Occipital lobe (tissue), 2 donors: ENCODE measurements at regions not wholly inside any gene's neighbourhood (a gene's known extent, or its start where the extent isn't known, plus 50 kb on each side); places are given as distances from the start of the nearest gene placed in this dataset. TPM values are rescaled to one million over a fixed set of nuclear protein-coding genes. Genes with fewer than 3 reads are reported as not detected.
"Not testable (repeated sequence)": the region's sequence is repeated elsewhere in the genome, so short reads cannot be mapped to it uniquely, and the experiment has no call there.

Experiments
- DNase-seq: peaks from one replicate; lab custom pipeline; 2025; lab: John Stamatoyannopoulos, UW
- small RNA-seq: library from RNA; depleted of rRNA; stranded (forward); fragments of <200 nt; gene quantifications from one replicate; pipeline ENCODE3, GENCODE V24; 2014

DNA sequence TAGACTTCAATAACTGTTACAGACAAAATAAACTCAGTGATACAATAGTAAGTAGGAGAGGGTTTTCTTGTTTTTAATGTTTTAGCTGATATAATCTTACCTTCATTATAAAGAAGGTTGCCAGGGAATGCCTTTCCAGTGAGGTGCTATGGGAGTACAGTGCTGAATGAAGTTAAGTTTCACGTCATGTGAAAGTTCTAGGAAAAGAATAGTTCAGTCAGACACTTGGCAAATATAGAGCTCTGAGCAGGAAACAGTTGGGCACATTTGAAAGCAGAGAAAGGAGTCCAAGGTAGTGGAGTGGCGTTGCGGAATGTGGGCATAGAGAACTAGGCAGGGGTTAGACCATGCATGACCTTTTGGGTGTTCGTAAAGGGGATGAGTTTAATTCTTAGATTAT lies 88.6 kb upstream of the DCN start:
- no peak for DNase-seq

DNA sequence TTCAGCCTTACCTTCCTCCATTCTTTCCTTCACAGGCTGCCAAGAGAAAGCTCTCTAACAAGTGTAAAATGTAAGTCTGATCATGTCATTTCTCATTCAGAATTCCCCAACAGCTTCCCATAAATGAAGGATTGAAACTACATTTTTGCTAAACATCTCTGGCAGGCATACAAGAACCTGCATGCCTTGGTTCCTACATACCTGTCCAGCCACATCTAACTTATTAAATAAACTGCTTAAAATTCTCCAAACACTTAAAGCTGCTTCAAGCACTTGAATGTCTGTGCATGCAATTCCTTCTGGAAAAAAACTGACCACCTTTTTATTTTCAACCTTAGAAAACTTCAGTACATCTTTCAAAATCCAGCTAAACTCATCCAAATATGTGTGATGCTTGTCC lies 84.4 kb upstream of the DCN start:
- DNase-seq, result no peak

DNA sequence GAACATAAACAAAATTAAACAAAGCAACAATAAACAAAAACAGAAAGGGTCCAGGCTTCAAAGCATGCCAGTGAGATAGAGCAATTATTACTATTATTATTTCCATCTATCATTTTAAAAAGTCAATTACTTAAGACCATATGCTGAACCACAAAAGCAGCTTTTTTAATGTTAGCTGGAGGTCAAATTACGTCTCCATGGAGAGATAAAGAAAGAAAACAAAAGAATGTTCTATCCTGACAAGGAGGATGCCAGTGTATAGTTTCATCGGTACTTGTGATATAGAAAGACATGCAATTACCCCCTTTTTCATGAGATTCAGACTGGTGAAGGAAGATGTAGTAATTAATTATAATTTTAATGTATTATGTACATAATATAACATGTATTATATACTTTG lies 81.6 kb upstream of the DCN start:
- DNase-seq, result no peak

DNA sequence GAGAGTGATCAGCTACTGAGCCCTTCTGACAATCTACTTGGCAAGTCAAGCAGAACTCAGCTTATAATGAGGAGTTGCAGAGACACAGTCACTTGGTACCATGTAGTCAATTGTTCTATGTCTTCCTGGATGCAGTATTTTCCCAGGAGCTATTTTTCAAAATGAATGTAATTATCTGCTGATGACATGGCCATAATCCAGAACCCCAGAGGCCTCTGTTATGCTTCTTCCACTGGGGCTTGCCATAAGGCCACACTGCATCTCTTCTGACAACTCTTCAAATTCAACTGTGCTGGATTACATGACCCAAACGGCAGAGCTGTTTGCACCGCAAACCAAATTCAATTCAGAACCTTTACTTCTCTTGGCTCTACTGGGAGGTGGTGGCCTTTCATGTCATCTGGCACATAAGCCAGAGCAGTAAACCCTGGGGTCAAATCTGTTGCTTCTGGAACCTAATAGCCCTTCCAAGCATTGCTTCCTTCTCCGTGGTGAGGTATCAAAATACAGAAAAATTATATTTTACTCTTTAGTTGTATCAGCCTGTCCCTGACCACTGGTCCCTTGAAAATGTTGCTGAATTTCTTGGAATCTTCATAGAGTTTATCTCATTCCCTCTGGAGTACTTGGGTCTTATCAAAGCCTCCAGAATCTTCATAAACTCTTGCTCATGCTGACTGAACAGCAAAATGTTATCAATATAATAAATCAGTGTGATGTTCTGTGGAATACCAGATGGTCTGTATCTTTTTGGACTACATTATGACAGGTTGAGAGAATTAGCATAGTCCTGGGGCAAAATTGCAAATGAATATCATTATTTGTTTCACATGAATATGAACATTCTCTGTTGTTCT lies 79.4 kb upstream of the DCN start:
- DNase-seq, result no peak

DNA sequence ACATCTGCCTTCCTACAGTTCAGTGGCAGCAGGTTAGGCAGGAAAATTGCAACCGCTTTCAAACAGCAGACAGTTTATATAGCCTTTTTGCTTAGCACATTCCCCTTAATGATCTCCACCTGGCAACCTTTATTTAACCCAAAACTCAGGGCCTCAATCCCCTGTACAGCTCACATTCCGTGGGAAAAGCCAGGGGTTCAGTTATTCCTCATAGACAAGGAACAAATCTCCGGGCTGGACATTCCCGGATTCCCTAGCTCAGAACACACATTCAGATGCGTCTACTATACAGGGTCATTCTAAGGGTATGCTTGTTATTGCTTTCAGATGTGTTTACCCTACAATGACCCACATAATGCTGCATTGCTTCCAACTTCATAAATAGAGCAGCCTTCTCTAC lies 73.8 kb upstream of the DCN start:
- DNase-seq, result no peak

DNA sequence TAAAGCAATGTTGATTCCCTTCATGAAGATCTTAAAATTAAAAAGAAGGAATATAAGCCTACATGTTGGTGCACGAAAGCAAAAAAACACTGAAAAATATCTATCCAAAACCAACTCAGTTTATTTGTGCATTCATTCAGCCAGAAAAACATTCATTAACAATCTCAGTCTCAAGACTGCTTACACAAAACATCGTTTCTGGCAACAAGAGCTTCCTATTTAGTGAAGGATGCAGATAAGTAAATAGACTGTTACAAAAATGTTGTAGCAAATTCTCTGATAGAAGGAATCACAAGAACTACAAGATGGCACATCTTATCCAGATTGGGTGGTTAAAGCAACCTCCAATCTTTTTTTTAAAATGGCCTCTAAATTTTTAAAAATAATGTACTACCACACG lies 69.7 kb upstream of the DCN start:
- DNase-seq, result no peak

DNA sequence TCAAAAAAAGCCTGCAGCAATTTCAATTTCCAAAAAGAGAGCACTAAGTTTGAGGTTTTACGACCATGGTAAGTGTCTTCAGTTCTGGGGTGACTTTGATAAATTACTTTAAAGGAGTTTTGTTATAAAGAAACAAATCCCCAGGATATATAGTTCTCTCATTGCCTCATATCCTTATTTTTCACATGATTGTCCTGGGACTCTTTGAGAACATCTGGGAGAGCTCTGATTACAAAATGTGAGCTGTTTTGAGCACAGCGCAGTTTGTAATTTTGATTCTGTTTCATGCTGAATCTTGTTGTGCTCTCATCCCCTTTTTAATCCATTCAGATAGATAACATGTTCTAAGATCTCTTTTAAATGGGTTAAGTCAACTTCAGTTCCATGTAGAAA lies 67.7 kb upstream of the DCN start:
- no peak for DNase-seq

DNA sequence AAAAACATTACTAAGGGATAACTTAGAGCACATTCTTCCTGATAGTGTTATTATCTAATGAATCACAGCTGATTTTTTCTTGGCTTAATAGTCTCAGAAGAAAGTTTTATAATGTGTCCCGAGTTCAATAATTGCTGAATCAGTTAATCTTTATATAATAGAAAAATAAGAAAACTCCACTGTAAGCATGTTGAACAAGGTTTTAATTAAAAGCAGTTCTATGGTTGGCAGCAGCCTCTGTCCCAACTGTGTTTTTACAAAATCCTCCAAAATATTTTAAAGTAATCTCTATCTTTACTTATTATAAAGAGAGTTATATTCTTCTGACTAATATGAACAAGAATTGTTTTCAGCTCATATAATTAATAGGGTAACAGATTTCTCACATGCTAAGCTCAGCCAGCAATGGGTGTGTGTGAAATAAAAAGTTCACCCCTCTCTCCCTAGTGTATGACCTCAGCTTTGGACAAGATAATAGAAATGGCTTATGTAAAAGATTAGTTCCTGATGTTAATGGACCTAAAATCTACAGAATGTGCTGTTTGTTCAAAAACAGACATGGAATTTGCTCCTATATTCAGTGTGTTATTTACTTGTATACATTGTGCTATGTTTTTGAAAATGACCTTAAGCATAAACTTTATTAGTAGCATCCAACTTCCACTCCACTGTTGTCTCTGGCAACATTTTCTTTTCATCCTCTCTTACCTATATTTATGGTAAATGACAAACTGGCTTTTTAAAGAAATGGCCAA lies 67.1 kb upstream of the DCN start:
- DNase-seq, result no peak

DNA sequence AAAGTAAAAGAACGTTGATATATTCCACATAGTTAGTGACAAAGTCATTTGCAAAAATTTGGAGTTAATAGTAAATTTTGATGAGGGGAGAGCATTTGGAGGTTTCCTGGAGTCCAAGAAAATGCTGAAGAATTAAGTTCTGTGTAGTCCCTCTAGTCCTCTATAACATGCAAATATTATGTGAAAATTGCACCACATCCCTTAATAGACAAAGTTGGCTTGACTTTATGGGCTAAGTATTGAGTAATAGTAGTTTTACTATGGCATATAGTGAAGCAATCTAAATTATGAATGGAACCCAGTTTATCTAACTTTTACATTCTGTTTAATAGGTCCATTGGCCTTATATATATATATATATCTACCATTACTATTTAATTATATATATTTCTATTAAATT lies 66.4 kb upstream of the DCN start:
- DNase-seq, result no peak

DNA sequence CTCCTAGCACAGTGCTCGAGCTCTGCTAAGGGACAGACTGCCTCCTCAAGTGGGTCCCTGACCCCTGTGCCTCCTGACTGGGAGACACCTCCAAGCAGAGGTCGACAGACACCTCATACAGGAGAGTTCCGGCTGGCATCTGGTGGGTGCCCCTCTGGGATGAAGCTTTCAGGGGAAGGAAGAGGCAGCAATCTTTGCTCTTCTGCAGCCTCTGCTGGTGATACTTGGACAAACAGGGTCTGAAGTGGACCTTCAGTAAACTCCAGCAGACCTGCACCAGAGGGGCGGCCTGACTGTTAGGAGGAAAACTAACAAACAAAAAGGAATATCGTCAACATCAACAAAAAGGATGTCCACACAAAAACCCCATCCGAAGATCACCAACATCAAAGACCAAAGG lies 60.6 kb upstream of the DCN start:
- not testable (repeated sequence) for DNase-seq

DNA sequence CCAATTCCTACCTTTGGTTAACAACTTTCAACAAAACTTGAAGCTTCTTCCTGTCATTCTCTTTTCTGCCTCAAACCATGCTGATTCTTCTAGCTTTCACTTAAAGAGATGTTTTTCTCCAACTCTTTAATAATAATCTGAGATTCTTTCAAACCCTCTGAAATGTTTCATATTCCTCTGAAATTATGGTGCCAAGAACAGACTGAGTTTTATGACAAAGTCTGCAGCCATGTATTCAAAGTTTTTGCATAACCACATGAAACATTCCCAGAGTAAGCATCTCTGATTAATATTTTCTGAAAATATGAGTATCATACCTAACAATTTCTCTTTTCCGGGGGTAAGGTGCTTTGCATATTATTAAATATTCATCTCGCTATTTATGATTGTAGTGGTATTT lies 59.1 kb upstream of the DCN start:
- no peak for DNase-seq

DNA sequence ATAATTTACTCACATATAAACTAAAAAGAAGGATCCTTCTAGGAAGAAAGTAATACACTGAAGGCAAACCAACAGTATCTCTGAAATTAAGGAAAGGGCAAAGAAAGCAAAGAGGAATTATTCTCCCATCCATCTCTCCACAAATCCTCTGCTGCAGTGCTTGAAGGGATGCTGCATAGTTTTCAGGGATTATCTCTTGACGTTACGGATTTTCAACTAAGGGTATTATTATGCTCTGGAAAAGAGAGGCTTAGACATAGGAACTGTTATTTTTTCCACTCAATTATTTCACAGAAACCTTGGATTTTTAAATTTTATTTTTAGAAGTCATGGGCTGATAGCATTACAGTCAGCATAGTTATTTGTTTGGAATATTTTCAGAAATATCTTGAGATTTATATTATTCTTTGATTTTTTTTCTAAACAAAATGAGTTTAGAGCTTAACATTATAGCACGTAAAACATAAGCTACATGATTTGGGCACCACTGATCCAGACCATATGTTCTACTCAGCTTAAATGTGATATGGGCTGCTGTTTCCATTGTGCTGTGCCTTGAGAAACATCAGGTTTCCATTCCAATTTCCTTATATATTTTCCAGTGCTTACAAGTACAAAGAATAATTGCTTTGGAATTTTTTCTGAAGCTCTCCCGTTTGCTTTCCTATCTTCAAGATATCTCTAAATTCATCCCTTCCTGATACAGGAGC lies 57.9 kb upstream of the DCN start:
- DNase-seq, result no peak

DNA sequence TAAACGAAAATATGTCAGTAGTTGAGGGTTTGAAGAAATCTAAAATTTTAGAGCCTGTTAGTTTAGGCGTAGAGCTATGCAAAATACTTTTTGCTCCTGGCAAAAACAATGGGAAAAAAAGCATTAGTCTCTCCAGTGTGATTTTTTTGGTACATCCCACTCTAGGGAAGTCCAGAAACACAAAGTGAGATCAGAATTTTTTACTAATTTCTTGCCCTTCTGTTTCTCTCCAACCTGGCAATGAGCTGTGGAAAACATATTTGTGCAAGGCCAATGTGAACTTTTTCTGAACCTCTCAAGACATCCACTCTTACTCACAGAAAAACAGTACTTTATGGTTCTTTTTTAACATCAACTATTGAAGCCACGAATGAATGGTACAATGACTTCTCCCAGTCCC lies 56.9 kb upstream of the DCN start:
- no peak for DNase-seq

Small RNAs in the stretch of these regions (small RNA-seq; reads per million reads assigned to genes)
- gene AC090049.2 (not detected), gene RF02110 (not detected)
